Sciatic nerve (tissue), 2 donors: ENCODE measurements at regions not wholly inside any gene's neighbourhood (a gene's known extent, or its start where the extent isn't known, plus 50 kb on each side); places are given as distances from the start of the nearest gene placed in this dataset.

Source experiments
- ATAC-seq: fragments of 200-7000 bp; cut with Tn5 transposase; one replicate; pipeline ENCODE4 v1.9.1; 2020; ENCODE audit warnings: mild to moderate bottlenecking, moderate library complexity
- DNase-seq: peaks from one replicate; pipeline ENCODE4 v3.0.0-alpha.2; 2020; ENCODE audit warnings: low spot score
- intact Hi-C: fragments of 100-400 bp; cut with DNase I; formaldehyde crosslinking; loops from one replicate; pipeline ENCODE4 v1.14.2; 2022
- donor health status: DM: no; HTN: no; CAD: no.
- donor health status: DM: no; HTN: no; CAD: no.

DNA sequence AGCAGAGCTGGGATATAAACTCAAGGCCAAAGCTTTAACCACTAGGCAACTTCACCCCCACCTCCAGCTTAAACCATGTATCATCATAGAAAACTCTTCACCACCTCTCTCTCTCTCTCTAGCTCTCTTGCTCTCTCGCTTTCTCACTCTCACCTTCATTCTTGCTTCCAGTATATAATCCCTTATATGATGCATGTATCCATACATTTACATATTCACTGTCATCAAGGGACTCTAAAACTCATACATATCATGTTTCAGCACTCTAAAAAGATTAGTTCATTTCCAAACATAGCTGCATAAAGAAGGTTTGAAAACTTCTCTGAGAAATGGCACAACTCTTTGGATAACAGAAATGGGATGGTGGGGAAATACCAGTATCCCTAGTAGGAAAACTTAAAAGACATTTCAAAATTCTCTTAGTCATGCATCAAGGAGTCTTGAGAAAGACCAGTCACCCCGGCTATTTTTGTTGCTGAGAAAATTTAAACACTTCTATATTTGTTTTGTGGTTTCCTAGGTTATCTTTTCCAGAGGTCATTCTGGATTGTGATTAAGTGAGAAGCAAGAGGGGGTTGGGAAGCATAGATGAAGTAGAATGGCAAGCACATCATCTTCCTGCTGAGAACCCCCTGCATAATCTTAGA, 447.8 kb upstream of the THBS1 start:
- DNase-seq (no peak), ATAC-seq (no peak)
- intact Hi-C loops, result no loop called here

DNA sequence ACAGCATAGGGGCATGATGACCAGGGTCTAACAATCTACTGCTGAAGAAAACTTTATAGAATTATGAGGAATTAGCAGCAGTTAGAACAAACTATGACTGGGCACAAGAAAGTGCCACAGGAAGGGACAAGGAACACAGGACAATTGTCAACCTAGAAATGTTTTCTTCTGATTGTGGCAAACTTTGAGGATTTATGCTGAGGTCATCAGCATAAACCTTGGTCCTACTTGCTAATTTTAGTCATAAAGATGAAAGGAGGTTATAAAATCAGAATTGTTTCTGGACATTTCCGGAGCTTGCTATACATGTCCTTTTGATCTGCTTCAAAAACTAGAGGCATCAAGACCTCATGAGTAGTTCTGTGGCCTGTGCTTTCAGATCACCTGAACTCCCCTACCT, 446.6 kb upstream of the THBS1 start:
- intact Hi-C loops, result no loop called here
- no peak for DNase-seq
- ATAC-seq, result no peak

DNA sequence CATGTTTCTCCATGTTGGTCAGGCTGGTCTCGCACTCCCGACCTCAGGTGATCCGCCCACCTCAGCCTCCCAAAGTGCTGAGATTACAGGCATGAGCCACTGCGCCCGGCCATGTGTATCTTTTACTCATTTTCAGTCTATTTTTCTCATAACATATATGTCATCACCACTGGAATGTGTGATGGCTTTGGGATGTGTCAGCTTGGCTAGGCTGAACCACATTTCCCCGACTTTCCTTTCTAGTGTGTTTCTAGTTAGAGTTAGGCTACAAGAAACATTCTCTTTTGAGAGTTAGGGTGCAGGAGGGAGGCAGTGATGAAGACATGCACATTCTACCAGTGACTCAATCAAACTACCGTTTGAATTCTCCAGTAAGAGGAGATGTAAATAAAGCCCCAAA, 444.9 kb upstream of the THBS1 start:
- no peak for ATAC-seq
- no peak for DNase-seq

DNA sequence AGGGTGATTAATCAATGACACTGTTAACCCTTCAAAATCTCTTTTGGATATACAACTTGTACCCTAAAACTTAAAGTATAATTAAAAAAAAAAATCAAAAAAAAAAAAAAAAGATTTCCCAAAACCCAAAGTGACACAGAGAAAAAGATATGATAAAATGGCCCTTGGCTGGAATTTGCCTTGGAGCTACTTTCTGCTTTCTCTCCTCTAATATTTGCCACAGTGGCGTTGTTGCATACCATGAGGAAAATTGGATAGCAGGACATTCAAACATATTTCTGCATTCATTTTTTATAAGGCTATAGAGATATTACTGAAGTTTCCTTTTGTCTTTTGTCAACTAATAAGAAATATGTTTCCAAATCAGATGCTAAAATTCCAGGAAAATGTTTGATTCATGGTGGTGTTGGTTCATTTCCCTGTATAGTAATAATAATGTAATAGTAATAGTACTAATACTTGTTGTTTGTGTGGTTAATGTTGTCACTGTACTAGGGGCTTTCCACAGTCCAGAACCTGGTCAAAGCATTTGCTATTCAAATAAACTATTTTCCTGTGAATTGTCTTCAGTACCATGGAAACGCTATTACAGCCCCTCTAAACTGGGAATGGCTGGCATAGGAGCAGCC, 441.3 kb upstream of the THBS1 start:
- ATAC-seq (no peak), DNase-seq (no peak)
- intact Hi-C loops, result no loop called here

More for the DNA sequence above, 444.9 kb upstream of the THBS1 start:
- intact Hi-C loops, result no loop called here

DNA sequence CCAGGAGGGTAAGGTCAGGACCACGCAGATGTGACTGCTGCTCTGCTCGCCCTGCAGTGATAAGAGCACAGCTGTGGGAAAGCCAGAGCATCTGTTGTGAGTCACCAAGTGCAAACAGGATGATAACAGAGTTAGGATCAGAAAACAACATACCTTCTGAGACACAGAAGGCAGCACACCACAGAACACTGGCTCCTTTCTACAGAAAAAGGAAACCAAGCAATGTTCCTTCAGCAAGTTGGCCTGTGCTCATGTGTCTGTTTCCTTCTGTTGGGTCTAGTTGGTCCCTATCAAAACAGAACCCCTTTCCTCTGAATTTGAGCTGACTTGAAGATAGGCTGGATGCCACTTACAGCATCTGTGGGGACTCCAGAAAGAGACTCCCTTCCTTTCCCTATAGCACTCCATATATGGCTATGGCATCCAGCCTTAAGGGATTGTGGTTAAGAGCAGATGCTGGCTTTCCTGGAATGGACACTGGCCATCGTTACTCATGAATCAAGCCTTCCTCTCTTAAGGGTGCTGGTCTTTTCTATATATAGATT, 440.7 kb upstream of the THBS1 start:
- DNase-seq (no peak), ATAC-seq (peak; percentile 72)
- intact Hi-C loops, result no loop called here

DNA sequence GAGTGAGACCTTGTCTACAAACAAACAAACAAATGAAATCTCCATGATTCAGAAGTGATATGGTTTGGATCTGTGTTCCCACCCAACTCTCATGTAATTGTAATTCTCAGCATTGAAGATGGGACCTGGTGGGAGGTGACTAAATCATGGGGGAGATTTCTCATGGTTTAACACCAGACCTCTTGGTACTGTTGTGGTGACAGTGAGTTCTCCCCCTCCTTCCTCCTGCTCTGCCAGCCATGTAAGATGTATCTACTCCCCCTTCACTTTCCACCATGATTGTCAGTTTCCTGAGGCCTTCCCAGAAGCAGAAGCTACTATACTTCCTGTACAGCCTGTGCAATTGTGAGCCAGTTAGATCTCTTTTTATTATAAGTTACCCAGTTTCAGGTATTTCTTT, 438.4 kb upstream of the THBS1 start:
- intact Hi-C loops, result no loop called here
- ATAC-seq (no peak), DNase-seq (no peak)

DNA sequence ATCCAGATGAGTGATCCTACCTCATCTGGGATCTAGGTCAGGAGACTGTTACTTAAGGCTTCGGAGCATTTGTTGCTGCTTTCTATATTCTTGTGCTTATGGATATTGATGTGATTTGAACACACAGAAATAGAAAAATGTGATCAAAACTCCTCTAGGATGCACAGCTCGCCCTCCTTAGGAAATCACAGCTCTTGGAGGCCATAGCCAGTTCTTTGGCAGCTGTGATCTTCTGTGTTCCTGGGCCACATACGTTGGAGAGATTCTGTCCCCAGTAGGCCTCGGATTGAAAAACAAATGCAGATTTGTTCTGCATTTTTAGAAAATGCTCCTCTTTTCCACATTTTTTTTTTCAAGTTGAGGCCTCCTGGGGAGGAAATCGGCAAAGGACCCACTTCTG, 437.4 kb upstream of the THBS1 start:
- no peak for ATAC-seq
- DNase-seq, result no peak
- intact Hi-C loops, result no loop called here

DNA sequence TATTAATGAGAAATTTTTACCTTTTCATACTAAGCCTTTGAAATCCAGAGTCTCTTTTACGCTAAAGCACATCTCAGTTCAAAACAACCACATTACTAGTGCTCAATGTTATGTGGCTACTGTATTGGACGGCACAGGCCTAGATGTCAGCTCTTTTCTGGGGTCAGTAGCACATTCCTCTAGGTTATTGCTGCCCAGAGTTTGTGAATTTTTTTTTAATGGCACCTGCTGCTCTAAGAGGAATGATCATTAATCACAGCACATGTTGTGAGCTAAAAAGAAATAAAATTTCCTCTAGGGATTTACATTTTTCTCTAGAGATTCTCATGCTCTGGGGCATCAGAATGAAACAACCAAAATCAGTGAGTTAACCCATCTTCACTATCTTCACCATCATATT, 436.8 kb upstream of the THBS1 start:
- no peak for DNase-seq
- intact Hi-C loops, result no loop called here
- ATAC-seq, result no peak

DNA sequence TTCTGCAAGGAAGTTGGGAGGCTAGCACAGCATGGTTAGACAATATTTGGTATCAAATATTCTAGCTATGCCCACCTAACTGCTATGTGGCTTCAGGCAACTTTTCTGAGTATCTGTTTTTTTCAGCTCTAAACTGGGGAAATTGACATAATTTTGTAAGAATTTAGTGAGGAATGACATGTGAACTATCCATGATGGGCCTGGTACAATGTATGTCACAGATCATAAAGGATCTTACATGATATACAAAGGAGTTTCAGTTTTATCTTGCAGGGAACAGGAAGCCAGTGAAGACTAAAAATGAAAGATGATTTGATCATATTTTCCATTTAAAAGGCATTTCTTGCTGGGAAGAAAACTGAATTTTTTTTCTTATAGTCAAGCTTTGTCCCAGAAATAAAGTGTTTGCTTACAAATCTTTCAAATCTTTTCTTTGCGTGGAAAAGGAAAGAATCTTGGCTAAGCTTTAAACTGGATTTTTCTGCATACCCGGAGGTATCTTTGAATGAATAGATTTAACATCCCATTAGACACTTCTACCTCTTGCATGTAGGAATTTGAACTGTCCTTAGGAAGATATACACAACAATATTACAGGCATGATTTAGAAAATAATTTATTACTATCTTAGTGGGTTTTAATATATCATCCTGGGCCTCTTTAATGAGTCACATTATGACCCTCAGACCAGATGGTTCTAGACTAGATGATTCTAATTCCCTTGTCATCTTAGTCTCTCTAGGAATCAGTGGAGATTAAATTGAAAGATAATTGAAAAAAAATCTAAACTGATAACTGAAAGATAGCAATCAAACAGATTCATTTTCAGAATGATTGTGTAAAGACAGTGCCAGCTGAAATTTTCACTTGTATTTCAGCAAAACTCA, 436.0 kb upstream of the THBS1 start:
- intact Hi-C loops, result no loop called here
- no peak for DNase-seq
- ATAC-seq, result no peak

DNA sequence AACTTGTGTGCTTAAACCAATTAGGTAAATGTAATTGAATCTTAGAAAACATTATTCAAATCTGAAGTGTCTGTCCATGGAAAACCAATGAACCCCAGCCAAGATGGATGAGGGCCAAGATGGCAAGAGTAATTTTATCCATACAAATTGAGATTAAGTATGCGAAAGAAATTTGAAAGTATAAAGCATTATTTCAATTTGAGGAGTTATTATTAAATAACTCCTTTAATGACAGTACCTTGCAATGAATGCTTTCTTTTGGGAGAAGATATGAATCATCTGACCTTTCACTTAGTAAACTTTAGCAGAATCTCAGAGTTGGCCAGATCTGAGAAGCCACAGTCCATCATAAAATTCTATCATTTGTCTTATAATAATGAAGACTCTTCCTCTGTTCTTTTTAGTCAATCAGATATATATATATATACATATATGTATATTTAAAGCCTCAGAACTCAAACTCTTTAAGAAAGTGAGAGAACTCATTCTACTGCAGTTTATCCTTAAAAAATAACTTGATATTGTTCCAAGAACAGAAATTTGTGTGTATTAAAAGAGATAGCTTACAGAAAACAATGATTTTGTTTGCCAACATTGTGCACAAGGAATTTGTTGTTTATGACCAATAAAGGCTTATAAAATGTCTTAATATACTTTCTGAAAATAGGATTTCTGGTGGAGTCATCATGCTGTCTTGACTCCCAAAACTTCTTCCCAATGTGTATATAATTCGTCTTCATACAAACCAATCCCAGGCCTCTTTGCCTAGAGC, 434.8 kb upstream of the THBS1 start:
- intact Hi-C loops, result no loop called here
- DNase-seq (no peak), ATAC-seq (peak; percentile 84)

DNA sequence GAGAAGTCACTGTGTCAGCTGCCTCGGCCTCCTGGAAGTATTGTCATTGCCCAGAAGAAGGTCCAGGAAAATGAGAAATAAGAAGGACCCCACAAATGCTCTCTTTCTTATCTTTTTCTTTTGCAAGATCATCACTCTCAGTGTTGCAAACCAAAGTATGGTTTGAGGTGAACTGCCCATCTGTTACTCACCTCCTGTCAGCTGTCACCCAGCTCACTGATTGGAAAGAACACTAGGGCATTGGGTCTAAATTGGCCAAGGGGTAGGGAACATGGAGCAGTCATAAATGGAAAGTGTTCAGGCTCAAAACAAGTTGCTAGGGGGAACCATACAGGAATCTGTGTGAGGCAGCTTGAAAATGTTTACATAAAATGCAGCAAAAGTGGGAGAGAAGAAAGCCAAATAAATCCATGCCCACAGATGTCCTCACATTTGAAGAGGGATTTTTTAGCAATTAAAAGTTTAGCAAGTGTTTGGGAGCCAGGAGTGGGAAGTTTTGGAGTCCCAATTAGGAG, 431.2 kb upstream of the THBS1 start:
- no peak for ATAC-seq
- intact Hi-C loops, result no loop called here

DNA sequence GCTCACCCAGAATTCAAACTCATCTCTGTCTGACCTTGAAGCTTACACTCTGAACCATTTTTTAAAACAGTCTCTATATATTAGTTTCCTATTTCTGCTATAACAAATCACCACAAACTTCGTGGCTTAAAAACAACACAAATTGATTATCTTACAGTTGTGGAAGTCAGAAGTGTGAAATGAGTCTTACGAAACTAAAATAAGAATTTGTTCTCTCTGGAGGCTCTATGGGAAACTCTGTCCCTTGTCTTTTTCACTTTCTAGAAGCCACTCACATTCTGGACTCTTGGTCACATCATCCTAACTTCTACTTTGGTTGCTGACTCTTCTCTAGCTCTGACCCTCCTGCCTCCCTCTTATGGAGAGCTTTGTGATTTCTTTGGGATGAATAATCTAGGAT, 429.3 kb upstream of the THBS1 start:
- DNase-seq (no peak), ATAC-seq (no peak)
- intact Hi-C loops, result no loop called here

More for the DNA sequence above, 431.2 kb upstream of the THBS1 start:
- DNase-seq, result no peak

DNA sequence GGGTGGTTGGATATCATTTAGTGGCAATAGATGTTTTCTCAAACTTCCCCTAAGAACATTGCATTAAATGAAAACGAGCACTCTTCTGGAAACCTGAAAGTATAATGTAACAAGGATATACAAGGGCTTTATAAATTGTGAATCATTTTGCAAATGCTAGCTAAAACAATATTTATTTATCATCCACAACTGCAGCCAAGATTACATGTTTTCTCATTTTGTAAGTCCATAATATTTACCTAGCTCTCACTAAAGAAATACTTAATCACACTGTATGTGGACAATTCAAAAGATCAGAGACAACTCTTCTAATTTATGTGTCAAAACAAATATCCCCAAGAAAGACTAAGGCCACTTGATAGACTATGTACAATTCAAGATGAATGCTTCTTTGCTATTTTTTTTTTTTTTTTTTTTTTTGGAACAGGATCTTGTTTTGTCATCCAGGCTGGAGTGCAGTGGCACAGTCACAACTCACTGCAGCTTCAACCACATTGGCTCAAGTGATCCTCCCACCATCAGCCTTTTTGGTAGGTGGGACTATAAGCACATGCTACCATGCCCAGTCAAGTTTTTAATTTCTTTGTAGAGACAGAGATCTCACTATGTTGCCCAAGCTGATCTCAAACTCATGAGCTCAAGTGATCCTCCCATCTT, 427.7 kb upstream of the THBS1 start:
- ATAC-seq (no peak), DNase-seq (no peak)
- intact Hi-C loops, result no loop called here

DNA sequence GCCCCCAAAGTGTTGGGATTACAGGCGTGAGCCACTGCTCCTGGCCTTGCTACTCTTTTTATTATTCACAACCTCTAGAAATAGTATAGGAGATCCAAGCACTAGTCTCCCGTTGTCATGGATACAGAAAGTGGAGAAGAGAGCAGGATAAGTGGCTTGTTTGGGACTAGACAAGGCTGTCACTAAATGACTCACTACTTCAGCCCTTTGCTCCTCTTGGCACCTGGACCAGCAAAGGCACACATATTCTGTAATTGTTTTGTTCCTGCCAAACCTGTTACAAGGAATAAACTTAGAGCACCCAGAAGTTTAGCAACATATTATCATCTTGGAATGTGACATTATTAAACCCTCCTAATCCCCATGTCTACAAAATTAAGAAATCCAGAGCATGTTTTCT, 427.2 kb upstream of the THBS1 start:
- ATAC-seq (no peak), DNase-seq (no peak)
- intact Hi-C loops, result no loop called here

DNA sequence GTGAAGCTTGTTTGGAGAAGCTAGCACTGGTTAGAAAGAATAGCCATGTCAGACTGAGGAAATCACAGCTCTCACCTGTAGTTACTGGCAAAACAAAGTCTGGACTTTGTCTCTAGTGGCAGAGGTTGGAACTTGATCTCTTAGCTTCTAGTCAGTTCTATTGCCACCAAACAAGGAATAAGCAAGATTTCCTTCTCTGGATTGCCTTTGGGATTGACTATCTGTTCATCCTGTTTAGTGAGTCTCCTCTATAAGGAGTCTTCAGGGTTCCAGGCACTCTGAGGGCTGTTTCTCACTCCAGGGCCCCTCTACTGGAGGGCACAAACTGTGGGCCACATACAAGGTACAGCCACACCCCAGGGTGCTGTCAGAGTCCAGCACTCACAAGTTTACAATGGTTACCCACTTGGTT, 426.6 kb upstream of the THBS1 start:
- DNase-seq (no peak), ATAC-seq (no peak)
- intact Hi-C loops, result no loop called here

DNA sequence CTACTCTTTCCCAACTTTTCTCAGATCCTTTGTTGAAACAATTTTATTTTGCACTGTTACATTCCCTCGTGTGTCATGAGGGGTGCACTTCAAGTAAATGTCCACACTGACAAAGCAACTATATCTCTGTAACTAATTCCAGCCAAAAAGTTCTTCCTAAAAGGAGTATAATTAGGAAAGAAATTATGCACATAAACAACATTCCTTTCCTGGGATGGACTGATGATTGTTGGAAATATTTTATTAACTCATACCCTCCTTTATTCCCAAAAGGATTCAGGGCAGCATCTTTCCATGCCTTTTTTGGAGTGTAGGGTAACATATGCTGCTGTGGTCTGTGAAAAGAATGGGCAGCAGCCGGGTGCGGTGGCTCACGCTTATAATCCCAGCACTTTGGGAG, 426.1 kb upstream of the THBS1 start:
- DNase-seq (no peak), ATAC-seq (no peak)
- intact Hi-C loops, result no loop called here

DNA sequence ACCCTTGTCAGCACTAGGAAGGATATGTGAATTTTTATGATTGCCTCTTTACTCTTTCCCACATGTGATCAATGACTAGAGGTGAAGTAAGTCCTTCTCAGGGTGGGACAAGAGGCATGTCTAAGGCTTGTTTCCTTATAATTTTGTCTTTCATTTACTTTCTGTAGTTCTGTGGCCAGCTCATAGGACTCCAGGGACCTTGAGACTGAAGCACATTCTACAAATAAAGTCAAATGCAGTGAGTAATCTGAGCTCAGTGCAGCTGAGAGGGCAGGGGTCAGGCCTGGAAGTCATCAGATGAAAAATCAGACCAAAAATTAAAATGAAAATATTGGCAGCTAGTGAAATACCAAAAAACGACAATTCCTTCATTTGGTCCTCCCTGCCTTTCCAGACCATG, 424.7 kb upstream of the THBS1 start:
- peak; percentile 92 for ATAC-seq
- peak; percentile 82 for DNase-seq
- intact Hi-C loops, result no loop called here

DNA sequence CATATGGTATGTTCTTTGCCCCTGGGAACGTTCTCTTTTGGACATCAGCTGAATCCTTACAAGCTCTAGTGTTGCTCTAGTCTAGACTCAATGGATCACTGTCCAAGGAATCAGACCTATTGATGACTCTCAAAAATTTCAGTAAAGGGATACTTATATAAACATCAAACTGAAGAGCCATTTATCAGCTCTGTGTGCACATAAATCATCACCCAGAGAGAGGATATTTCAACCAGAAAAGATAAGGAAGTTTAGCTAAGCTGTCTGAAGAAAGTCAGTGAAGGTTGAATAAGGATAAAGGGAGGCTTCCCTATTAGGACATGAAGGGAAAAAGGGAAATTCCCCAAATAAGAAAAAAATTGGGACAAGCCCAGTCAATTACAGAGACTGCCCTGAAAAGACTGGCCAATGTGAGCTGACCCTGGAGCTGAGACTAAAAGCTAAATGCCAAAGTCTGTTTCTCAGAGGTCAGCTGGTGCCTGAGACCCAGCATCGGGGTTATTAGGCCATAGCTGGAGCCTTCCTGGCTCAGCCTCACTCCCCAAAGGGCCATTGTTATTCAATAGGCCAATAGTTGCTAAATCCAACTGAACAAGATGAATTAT, 424.1 kb upstream of the THBS1 start:
- DNase-seq, result peak; percentile 64
- ATAC-seq, result peak; percentile 94
- intact Hi-C loops, result no loop called here
